IPS DF 19.7 (cell line): ENCODE measurements at regions not wholly inside any gene's neighbourhood (a gene's known extent, or its start where the extent isn't known, plus 50 kb on each side); places are given as distances from the start of the nearest gene placed in this dataset.
"Not testable (repeated sequence)": the region's sequence is repeated elsewhere in the genome, so short reads cannot be mapped to it uniquely, and the experiment has no call there.

ENCODE experiments used
- DNase-seq: peaks from one replicate; pipeline ENCODE4 v3.0.0-alpha.2; 2013; ENCODE audit warnings: low read depth, low spot score

DNA sequence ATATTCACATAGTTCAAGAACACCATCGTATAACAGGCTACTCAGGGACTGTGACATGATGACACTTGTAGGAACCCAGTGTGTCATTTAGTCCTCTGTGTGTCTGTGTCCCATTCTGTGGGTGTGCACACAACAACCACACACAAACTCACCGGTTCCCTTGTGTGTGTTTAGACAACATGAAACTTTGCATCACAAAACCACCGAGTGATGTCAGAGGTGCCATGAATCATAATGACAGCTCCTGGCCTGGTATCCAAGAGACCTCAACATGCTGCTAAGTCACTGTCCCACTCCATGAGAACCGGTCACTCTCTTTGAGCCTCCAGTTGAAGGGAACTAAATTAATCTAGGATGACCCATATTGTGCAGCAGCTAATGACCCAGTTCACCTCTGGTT is 421.3 kb downstream of the PREX1 start:
- DNase-seq: no peak

DNA sequence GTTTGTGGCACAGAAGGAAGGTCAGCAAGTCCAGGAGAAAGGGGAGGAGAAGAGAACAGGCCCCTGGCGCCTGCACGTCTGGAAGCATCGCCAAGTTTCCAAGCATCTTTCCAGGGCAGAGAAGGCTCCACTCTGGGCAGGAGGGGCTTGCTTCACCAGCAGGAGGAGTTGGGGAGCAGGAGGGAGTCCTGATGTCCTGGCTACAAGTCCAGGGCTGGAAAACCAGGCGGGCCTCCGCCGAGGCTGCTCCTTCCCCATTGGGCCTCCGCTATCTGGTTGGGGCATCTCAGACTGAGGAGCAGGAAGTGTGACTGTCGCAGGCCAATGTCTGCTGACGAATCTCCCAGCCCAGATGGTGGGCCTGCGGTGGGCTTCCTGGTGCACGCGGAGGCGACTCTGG is 421.9 kb downstream of the PREX1 start:
- no peak for DNase-seq

GRCh38 chr20:48404598-48404997 is 423.2 kb downstream of the PREX1 start:
- DNase-seq: no peak

GRCh38 chr20:48403167-48403761 is 424.5 kb downstream of the PREX1 start:
- no peak for DNase-seq

- no peak for DNase-seq
These were observed 426.4 kb downstream of the PREX1 start for GRCh38 chr20:48401359-48401758.

DNA sequence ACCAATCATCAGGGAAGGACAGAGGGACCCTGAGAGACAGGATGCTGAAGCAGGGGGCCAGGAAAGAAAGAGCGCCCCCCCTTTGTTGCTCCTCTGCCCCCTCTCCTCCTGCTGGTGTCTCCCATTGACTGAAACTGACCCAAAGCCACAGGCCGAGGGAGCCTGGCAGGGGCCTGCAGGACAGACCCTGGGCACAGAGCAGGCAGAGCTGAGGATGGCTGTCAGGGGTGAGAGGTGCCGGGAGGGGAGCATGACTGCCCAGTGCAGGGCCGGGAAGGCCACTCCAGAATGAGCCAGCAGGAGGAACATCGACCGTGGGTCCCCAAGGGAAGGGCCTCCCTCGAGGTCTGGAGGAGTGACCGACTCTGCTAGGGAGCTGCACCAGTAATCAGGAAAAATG is 427.8 kb downstream of the PREX1 start:
- DNase-seq: no peak

- DNase-seq: no peak
These were observed 429.0 kb downstream of the PREX1 start for GRCh38 chr20:48398506-48399449.

GRCh38 chr20:48396981-48397861 is 430.6 kb downstream of the PREX1 start:
- not testable (repeated sequence) for DNase-seq

GRCh38 chr20:48395816-48396546 is 431.8 kb downstream of the PREX1 start:
- DNase-seq: no peak

DNA sequence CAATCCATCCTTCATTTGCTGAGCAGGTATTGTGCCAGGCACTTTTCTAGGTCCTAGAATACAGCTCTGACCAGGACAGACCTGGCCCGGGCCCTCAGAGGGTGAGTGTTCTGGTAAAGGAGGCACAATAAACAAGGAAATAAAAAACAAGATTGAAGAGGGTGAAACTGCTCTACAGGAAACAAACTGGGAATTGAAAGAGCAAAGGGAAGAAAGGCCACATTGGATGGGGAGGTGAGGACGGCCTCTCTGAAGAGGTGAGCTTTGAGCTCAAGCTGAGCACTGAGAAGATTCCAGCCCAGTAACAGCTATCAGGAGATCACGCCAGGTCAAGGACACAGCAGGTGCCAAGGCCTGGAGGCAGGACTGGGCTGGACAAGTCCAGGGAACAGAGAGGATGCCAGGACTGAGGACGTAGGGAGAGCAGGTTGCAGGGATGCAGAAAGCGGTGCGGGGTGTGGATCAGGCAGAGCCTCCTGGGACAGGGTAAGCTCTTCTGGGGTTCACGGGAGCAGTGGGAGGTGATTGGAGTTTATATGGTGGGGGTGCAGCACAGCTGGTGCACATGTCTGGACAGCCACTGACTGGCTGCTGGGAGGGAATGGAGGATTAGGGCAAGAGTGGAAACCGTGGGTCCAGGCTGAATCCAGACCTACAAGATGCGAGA is 433.3 kb downstream of the PREX1 start:
- no peak for DNase-seq

- no peak for DNase-seq
These were observed 434.0 kb downstream of the PREX1 start for GRCh38 chr20:48393737-48394314.

DNA sequence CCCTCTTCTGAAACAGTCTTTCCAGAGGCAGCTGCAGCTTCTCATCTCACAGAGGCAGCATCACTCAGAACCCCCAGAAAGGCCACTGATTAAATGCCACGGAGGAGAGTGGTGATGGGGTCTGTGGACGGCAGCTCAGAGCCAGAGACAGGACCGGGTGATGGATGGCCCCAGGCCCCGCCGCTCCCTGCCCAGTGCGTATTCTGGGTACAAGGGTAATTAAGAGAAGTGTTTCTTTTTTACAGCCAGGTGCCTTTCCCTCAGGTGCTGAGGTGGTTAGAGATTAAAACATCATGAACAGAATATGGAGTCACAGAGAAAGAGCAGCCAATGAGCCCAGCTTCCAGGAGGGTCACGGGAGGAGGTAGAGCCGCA is 434.5 kb downstream of the PREX1 start:
- DNase-seq: no peak

GRCh38 chr20:48392407-48393310 is 435.1 kb downstream of the PREX1 start:
- DNase-seq: no peak

DNA sequence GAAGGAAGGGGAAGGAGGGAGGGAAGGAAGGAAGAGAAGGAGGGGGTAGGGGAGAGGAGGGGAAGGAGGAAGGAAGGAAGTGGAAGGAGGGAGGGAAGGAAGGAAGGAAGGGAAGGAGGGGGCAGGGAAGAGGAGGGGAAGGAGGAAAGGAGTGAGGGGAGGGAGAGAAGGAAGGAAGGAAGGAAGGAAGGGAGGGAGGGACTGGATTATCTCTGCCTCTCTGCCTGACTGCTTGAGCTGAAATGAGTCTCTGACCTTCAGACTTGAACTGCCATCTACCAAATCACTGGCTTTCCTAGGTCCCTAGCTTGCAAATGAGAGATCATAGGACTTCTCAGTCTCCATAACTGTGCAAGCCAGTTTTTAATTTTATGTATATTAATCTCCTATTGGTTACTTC is 436.8 kb downstream of the PREX1 start:
- DNase-seq: no peak

- no peak for DNase-seq
These were observed 440.1 kb downstream of the PREX1 start for GRCh38 chr20:48387675-48388074.

DNA sequence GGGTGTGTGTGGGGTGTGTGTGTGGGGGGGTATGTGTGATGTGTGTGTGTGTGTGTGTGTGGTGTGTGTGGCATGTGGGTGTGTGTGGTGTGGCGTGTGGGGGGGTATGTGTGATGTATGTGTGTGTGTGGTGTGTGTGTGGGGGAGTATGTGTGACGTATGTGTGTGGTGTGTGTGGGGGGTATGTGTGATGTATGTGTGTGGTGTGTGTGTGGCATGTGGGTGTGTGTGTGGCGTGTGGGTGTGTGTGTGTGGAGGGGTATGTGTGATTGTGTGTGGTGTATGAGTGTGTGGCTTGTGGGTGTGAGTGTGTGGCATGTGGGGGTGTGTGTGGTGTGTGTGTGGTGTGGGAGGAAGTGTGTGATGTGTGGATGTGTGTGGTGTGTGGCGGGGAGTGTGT is 442.3 kb downstream of the PREX1 start:
- no peak for DNase-seq

GRCh38 chr20:48385114-48385513 is 442.7 kb downstream of the PREX1 start:
- no peak for DNase-seq

DNA sequence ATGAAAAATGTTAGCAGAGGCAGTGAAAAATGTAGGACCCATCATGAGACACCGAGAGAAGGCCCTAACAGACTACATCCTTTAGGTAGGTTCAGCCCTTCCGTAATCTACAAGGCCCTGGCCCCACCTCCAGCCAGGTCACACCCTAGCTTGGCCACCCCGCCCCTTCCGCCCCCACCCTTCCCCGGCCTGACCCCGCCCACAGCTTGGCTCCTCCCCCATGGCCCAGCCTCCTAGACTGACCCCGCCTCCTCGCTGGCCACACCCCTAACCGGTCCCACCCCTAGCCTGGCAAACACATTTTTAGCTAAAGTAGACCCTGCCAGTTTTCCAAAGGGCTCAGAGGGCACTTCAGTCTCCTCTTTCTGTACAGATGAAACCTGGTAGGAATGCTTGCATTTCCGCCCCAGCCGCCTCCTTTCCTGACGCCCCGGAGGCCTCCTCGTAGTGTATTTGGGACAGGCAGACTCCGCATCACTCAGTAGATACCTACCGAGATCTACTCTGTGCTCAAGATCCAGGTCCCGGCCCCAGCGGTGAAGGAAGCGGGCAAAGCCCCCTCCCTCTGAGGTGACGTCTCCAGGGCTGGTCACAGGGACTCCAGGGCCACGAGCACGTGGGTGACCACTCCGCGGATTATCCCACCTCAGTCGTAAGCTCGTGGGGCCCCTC is 443.5 kb downstream of the PREX1 start:
- DNase-seq: no peak

DNA sequence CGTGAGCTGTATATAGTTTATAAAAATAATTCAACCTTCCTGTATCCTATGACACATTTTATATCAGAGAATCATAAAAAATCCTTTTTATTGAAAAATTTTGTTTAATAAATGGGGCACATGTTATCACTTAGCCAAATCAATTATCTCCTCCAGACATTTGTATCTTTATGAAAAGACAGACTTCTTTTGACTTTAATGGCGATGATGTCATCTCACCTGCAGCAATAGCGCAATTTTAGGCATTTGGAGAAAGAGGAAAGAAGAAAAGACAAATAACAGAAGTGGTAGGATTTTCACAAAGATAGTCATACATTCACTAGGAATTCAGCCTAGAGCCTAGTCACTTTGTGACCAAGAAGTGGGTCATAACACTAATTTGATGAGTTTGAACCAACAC is 444.5 kb downstream of the PREX1 start:
- DNase-seq: no peak
